HG03097 (cell line): ENCODE measurements at regions not wholly inside any gene's neighbourhood (a gene's known extent, or its start where the extent isn't known, plus 50 kb on each side); places are given as distances from the start of the nearest gene placed in this dataset.
"Not testable (repeated sequence)": the region's sequence is repeated elsewhere in the genome, so short reads cannot be mapped to it uniquely, and the experiment has no call there.

Experiments used
- ATAC-seq: cut with Tn5 transposase; IDR thresholded peaks from one replicate; pipeline ENCODE4 v1.9.1; 2021; ENCODE audit not compliant: unreplicated experiment, low FRiP score

DNA sequence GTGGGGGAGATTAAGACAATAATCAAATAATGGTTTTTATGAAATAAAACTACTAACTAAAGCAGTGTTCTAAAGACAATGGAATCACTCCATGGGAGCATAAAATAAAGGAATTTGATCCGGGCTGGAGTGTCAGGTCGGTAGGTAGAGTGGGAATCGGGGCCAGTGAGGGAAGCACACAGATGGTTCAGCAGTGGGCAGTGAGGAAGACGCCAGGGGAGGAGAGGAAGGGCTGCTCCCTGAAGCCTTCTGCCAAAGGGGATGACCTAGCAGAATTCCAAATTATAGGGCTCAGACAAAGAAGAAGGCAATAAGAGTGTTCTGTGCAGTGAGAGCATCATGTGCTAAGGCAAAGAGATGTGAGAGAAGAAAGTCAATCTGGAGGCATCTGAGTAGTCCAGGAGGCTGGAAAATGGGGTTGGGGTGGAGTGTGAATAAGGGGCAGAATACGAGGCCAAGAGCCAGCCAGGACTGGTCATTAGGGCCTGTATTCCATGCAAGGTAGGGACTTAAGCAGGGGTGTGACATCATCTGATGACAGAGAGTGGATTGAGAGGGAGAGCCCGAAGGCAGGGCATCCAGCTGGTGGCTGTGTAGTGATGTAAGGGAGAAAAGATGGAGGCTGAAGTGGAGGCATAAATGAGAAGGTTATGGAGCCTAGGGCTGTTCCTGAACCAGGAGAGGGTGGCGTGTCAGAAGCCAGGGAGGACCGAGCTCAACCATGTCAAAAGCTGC, 137.6 kb downstream of the COPRS start:
- no peak for ATAC-seq

- ATAC-seq, result not testable (repeated sequence)
Observed at GRCh38 chr17:31717251-31717650, 141.8 kb downstream of the COPRS start.

GRCh38 chr17:31715446-31715845, 143.6 kb downstream of the COPRS start:
- ATAC-seq, result no peak

- no peak for ATAC-seq
Observed at GRCh38 chr17:31704483-31704882, 154.6 kb downstream of the COPRS start.

DNA sequence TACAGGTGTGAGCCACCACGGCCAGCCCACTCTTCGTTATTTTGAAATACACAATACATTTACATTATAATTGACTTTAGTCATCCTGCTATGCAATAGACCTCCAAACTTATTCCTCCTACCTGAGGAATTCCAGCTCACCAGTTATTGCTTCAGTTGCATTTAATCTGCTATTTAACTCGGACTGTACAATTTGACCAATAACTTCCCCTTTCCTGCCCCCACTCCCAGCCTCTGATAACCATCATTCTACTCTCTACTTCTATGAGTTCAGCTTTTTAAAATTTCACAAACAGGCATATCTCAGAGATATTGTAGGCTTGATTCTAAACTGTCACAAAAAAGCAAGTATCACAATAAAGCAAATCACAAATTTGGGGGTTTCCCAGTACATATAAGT, 157.0 kb downstream of the COPRS start:
- no peak for ATAC-seq

DNA sequence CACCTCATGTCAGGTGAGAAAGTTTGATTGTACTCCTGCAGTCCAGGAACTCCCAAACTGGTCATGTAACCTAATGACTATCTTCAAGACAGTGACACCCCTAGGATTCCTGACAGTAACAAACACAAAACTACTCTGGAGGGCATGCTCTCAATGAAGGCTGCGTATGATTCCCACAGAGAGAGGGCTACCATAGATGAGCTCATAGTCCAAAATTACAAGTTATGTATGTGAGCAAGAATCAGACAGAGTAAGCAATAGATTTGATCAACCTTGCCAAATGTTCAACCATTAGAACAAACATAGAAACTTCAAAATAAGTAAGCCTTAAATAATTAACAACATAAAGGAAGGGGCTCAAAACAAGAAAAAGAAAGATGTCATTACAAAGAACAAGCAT, 158.1 kb downstream of the COPRS start:
- no peak for ATAC-seq

DNA sequence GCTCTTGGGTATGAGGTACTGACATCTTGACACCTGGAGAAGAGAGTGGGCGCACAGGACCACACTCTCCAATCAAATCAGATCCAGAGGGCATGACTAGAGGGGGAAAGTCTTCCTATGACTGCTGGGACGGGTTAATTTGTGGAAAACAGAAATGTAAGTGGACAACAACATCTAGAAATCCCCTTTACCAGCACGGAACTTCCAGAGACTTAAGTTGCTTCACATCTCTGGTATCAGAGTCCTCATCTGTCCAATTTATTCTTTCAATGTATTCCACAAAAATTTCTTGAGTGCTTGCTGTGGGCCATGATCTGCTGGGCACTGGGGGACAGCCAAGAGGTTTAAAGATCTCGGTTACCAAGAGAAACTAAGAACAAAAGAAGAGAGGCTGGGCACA, 159.2 kb downstream of the COPRS start:
- ATAC-seq, result no peak

- no peak for ATAC-seq
Observed at GRCh38 chr17:31699281-31699680, 159.8 kb downstream of the COPRS start.

DNA sequence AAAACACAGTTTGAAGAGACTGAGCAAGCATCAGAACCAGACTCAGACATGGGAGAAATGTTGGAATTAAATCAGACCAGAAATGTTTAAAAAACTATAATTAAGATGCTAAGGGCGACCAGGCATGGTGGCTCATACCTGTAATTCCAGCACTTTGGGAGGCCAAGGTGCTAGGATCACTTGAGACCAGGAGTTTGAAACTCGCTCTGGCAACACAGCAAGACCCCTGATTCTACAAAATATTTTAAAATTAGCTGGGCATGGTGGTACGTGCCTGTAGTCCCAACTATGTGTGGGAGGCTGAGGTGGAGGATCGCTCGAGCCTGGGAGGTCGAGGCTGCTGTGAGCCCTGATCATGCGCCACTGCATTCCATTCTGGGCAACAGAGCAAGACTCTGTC, 160.3 kb downstream of the COPRS start:
- ATAC-seq, result no peak

DNA sequence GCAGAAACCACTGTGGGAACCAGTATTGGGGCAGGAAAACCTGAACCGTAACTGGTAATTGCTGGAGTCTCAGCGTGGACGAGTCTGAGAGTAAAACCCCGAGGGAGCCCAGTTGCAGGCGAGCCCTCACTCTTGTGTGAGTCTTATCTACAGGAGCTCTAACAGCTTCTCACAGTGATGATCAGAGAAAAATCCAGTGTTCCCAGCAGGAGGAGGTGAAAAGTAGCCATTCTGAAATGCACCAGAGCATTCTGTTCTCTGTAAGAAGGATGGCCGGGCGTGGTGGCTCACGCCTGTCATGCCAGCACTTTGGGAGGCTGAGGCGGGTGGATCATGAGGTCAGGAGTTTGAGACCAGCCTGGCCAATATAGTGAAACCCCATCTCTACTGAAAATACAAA, 161.2 kb downstream of the COPRS start:
- ATAC-seq, result no peak

DNA sequence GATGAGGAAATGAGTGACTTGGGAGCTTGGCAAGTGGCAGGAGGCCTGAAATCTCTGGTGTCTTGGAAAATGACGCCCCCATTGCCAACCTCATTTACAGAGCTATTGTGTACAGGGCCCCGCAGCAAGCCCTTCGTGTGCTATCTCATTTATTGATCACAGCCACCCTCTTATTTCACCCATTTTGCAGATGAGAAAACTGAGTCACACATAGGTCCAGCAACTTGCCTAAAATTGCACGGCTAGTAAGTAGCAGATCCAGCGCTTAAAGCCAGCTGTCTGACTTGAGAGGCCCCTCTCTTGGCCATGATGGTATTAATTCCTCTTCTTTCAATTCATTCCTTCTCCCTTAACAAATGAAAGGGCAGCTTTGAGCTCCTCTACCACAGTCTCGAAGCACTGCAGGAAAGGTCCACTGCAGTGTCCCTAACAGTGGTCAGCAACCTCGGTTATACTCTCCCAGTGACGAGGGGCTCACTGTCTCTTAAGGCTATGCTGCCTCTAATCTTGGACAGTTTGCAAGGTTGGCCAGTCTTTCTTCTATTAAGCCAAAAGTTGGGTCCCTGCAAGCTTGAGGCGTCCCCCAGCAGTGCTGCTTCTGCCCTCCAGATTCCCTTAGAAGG, 162.2 kb downstream of the COPRS start:
- ATAC-seq, result no peak

- ATAC-seq, result no peak
Observed at GRCh38 chr17:31696184-31696602, 162.9 kb downstream of the COPRS start.

DNA sequence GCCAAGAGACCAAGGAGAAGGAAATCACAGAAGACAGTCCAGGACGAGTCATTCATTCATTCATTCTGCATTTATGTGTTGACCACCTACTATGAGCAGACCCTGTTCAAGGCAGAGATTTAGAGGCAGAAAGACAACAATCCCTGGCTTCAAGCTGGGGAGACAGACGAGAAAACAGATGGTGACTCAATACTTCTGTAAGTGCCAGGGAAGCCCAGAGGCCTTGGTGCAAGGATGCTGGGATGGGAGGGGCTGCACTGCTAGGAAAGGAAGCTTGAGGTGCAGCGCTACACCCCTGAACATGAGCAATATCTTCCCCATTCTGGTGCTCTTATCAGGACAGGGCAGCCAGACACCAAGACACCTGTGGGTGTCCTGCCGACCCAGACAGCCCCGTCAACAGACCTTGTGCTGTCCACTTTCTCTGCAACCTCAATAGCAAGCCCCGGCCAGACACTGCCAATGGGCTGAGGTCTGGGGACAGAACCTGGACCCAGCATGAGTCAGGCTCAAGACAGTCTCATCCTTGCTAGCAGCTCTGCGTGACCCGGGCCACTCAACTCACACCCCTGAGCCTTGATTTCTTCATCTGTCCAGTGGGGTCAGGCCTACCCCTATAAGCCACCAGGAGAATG, 163.5 kb downstream of the COPRS start:
- no peak for ATAC-seq

GRCh38 chr17:31693433-31694220, 165.4 kb downstream of the COPRS start:
- no peak for ATAC-seq

GRCh38 chr17:31692632-31693031, 166.4 kb downstream of the COPRS start:
- no peak for ATAC-seq

DNA sequence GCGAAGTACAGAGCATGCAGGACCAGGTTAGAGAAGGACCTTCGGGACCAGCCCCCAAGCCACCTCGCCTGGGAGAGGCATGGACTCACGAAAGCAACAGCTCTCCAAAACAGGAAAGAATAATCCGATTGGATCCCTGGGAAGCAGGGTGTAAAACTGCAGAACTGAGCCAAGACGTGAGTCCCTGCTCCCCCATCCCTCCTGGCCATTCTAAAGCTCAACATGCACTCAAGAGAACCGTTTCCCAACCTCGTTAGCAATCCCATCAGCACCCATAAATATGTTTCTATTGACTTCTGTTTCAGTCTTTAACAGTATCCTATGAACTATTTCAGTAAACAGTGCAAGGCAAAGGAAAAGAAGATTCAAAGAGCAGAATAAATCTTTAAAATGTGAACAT, 167.0 kb downstream of the COPRS start:
- ATAC-seq, result no peak

- ATAC-seq, result no peak
Observed at GRCh38 chr17:31691251-31691905, 167.7 kb downstream of the COPRS start.

- no peak for ATAC-seq
Observed at GRCh38 chr17:31690151-31690551, 168.9 kb downstream of the COPRS start.

- ATAC-seq, result no peak
Observed at GRCh38 chr17:31688701-31689100, 170.3 kb downstream of the COPRS start.

DNA sequence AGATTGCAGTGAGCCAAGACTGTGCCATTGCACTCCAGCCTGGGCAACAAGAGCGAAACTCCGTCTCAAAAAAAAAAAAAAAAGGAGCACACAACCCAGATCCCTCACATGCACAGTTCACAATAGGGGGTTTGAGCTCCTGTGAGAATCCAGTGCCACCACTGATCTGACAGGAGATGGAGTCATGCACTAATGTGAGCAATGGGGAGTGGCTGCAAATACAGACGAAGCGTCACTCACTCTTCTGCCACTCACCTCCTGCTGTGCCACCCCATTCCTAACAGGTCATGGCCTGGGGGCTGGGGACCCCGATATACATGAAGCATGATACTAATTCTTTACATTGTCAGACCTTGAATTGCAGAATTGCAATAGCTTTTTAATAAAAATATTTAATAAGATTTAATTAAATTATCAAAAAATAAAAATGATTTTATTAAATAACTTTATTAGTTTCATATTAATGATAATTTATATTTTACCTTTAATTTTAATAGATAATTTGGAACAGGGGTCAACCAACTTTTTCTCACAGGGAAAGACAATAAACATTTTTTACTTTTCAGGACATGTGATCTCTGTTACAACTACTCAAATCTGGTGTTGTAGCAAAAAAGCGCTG, 171.4 kb downstream of the COPRS start:
- ATAC-seq, result no peak
